HG02763 (cell line): ENCODE measurements at regions not wholly inside any gene's neighbourhood (a gene's known extent, or its start where the extent isn't known, plus 50 kb on each side); places are given as distances from the start of the nearest gene placed in this dataset.

Source experiments
- ATAC-seq: cut with Tn5 transposase; IDR thresholded peaks from one replicate; pipeline ENCODE4 v1.9.1; 2021; ENCODE audit warnings: mild to moderate bottlenecking, moderate library complexity; ENCODE audit not compliant: unreplicated experiment

DNA sequence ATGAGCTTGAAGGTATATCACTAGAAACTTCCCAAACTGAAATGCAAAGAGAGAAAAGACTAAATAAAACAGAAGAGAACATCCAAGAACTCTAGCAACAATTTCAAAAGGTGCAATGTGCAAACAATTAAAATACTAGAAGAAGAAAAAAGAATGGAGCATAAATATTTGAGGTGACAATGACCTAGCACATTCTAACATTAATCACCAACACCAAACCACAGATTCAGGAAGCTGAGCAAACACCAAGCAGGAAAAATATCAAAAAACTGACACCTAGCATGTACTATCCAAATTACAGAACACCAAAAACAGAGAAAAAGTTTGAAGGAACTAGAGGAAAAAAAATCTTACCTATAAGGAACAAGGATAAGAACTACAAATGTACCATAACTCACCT lies 460.8 kb downstream of the IRS1 start:
- no peak for ATAC-seq

DNA sequence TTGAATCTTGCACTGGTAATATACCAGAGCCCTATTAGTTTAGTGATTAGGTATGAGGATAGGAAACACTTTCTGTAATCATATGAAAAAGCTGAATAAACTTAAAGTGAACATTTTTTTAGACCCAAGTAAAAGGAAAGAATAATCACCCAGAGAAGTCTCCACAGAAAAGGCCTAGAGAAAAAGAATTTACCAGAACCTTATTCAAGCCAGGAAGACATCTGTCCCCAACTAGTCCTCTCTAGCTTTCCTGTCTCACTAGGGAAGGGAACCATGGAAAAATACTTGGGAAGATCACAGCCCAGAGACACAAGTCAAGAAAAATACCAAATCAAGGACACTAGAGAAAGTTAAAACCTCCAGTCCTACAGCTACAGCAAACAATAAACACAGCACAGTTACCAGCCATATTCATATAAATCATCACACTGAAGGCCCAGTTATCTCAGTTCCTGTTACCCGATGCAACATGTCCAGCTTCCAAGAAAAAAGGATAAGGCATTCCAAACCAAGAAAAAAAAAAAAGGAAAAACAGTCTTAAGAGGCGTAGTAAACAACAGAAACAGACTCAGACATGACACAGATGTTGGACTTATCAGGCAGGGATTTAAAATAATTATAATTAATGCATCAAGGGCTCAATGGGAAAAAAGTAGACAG lies 461.5 kb downstream of the IRS1 start:
- no peak for ATAC-seq

DNA sequence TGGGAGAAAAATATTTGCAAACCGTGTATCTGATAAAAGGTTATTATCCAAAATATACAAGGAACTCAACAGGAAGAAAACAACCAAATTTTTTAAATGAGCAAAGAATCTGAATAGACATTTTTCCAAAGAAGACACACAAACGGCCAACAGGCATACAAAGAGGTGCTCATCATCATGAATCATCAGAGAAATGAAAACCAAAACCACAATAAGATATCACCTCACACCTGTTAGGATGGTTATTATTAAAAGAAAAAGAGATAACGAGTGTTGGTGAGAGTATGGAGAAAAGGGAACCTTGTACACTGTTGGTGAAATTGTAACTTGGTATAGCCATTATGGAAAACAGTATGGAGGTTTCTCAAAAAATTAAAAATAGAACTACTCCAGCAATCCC lies 463.3 kb downstream of the IRS1 start:
- ATAC-seq, result no peak

DNA sequence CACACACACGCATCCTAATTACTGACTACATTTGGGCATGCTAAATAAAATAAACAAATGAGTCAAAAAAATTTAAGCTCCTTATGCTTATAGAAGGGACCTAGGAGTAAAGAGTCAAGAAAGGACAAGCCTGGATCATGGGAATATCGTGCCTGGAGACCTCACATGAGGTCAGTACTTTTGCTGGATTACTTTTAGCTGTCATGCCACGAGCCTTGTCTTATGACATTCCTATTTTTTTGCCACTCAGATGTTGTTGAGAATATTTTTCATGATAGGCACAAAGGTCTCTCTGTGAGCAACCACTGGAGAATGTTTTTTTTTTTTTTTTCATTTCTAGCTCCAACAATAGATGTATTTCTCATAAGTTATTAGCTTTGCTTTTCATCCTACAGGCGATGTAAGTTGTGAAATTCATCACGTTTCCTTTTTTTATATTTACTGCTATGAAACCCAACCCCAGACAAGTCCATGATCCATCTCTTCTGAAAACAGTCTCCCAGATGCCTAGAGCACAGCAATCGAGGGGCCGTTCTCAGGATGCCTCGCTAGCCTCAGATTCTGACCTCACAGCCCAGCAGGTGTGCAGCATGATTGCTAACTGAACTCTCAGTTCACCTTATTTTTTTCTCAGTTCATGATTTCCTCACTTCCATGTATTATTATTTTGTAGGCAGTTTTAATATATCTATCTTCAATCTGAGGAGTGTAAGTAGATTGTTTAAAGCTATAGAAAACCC lies 464.5 kb downstream of the IRS1 start:
- no peak for ATAC-seq

DNA sequence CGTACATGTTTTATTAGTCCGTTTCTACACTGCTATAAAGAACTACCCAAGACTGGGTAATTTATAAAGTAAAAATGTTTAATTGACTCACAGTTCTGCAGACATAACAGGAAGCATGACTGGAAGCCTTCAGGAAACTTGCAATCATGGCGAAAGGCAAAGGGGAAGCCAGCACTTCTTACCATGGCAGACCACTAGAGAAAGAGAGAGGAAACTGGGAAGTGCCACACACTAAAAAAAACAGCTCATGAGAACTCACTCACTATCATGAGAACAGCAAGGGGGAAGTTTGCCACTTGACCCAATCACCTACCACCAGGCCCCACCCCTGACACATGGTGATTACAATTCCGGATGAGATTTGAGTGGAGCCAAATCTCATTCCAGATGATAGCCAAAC lies 466.2 kb downstream of the IRS1 start:
- ATAC-seq, result no peak

DNA sequence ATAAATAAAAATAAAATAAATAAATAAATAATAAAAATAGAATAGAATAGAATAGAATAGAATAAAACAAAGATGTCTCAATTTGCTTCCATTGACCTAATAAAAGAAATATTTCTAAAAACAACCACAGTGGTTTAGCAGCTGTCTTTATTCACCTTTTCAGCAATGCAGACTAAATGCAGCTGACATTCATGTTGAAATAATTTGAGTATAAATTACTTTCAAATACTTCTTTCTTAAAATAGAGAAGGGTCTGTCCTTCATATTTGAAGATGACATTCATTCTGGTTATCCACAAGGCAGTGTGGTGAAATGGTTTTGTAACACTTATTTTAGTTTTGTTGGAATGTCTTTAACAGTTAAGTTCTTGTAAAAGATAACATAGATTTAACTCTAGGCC lies 469.4 kb downstream of the IRS1 start:
- no peak for ATAC-seq

DNA sequence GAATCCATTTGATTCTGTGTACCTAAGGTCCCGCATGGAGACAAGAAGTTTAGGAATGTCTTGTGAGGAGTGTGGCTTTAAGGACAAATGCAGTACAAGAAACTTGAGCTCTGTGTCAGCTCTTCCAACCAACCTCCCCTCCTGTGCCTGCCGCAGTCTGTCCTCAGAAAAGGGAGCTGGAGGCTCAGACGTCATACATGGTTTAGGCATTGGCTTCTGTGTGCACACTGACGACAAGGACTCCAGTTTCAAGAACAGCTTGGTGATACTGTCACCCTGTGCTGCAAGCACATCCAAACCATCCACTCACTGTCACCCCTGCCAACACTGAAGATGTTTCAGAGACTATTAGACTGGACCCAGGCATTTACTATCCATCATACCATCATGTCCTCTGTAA lies 470.4 kb downstream of the IRS1 start:
- ATAC-seq, result no peak

DNA sequence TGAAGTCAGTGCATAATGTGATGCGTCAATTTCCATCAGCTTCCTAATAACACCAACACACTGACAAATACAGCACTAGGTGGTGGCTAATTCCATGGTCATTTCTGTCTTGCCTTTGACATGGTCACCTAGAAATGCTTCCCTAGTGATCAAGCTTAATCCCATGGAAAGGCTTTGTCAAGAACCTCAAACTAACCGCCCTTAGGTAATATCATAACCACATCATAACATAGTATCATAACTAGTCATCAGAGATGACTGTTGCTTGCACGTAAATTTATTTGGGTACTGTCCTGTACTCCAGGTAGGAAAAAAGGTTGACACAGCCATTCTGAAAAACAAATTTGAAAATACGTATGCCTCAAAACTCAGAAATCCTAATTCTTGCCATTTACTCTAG lies 471.8 kb downstream of the IRS1 start:
- no peak for ATAC-seq

DNA sequence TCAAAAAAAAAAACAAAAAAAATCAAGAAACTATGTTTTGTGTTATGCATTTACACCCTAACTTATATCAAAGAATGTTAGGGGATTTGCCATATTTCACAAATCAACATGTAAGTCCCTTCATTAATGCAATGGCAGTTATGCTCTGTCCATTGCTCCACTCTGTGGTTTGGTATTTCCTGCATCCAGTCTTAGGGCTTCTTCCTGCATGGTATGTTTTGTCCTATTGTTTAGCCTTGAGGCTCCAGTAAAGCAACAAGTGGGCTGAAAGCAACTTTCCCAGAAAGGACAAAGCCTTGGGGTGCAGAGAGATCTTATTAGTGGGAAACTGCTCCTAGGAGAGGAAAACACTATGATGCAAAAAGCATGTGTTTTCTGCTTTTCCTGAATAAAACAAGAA lies 474.1 kb downstream of the IRS1 start:
- no peak for ATAC-seq

DNA sequence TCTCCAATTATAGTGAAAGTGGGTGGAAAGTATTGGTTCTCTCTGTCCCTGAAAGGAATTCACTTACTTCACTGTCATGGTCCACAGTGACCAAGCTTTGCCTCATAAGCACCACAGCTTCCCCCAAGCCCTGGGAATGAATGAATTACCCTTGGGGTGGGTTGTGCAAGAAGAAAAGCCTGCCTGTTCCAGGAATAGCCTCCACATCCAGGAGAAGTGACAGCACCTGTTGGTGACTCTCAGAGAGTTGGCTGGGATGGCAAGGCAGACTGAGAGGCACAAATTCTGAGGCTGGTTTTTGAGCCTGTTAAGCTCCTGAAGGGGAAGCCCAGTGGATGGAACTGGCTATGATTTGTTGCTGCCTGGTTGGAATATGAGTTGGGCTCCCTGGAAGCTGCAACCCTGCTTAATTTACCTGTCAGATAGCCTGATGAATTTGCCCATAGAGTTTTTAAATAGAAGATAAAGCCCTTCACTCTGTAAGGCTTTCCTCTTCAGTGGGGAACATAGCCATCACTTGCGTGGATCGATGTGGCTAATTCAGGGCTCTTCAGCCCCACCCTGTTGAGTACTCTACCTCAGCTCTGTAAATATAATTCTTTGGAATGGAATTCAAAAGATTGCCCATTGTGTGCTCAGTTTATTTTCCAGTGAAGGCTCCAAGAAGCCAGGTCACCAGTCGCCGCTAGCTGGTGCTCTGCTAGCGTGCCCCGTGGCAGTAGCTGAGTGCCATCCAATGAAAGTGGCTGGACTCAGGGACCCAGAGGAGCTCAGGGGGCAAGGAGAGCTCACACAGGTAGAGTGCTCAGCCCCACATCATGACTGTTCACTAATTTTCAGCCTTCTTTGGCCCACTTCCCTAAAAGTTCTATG lies 479.3 kb downstream of the IRS1 start:
- no peak for ATAC-seq

DNA sequence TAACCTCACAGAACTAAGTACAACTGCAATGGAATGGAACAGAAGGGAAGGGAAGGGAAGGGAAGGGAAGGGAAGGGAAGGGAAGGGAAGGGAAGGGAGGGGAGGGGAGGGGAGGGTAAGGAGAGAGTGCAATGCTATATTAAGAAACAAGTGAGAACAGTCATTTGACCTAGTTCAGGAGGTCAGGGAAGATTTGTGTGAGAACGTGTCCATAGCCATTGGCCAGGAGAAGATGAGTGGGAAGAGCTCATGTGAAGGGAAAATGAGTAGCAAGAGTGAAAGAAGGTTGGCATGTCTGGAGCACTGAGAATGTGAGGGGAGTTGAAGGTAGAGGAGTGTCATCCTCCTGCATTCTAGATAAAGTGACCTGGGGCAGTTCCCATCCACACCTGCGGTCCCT lies 481.6 kb downstream of the IRS1 start:
- no peak for ATAC-seq

DNA sequence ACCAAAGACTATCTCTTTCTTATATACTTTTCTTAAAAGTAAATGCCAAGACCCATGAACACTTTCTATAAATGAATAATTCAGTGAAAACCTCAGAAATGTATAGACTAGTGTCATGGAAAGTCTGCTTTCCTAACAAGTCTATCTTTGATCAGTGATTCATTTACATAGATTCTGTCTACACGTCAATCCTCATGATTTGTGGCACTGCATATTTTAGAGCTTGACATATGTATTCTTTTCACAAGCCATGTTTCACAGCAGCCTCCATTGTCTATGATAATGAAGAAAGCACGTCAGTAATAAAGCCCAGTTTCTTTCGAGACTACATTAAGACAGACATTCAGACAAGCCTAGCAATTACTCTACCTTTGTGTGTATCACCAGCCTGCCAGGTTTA lies 486.6 kb downstream of the IRS1 start:
- ATAC-seq, result no peak

DNA sequence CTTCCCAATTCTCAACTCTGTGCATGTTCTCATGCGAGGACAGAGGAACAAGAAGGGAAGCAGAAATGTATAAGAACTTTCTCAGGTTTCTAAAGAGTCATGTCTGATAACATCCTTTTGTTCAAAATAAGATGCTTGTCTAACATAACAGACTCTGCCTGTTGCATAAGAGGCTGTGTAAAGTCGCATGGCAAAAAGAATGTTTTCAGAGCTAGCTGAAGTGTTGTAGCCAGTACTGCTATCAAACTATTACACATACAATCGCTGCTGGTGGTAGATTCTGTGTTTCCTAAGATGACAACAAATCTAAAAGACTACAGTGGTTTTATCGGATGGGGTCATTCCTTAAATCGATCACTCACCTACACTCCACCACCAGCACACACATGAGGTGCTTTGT lies 487.5 kb downstream of the IRS1 start:
- no peak for ATAC-seq

DNA sequence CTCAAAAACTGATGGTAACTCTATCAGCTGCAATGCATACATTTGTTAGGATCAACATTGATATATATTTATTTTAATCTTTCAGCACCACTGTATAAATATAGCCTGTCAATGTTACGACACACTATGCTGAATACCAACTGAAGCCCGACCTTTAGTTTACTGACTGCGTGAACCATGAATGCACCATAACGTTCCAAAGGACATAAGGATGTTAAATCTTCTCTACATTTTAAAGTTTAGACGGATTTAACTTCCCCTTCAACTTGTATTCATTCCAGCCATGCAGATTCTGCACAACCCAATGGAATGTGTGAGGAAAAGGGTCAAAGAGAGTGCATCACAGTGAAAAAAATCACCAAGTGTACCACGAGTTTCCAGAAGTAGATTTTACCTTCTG lies 489.5 kb downstream of the IRS1 start:
- no peak for ATAC-seq

DNA sequence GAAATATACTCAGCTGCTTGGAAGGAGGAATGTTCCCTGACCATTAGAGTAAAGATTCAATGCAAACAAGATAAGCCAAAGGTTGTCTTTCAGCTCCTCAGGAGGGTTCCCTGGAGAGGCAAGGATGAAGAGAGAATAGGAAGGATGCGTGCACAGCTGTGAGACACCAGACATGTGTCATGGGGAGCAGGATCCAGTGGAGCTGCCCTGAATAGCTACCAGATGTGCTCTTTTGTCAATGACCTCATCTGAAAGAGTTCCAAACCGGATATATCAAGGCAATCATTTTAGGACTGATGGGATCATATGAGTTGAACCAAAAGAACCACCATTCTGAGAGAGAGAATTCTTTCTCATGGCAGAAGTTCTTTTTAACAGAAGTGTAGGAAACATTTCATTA lies 490.6 kb downstream of the IRS1 start:
- no peak for ATAC-seq

DNA sequence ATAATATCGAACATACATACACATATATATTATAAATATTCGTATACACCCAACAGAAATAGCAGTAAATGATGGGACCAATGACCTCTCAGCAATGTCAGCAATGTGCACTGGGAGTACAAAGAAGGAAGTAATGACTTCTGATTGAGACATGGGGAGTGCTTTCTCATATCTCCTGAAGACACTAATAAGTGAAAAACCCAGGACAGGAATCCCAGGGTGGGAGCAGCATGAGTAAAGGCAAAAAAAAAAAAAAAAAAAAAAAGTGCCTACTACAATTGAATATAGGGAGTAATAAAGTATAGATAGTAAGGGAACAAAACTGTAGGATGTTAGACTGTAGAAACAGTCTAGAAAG lies 491.3 kb downstream of the IRS1 start:
- no peak for ATAC-seq

DNA sequence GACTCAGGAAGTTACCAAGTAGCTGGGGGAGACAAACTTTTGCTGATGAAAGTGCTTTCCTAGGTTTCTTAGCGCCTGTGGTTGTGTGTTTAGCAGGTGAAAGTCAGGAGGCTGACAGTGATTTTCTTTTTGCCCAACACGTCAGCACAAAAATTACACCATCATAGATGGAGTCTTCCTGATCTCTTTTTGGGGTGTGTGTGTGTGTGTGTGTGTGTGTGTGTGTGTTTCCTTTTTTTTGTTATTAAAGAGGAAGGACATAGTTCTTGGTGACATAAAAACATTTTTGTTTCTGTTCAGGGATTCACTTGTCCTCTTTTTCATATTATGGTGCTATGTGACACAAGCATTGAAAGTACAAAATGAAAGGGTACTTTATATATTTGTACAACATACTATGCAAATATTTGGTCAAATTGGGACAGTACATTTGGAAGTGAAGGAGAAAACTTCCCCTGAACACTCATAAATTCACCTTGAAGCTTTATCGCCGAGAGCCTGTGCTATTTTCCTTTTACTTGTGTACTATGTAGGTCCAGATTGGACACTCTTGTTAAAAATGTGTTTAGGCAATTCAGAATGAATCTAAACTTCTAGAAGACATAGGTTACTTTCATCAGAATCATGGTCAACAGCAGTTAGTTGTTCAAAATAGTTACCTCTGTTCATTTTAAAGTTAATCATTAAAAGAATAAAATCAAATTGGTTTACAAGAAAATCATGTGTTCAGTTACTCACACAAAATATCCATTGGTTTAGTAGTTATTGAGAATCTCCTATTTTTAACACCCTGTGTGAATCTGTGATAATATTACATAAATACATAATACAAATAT lies 491.9 kb downstream of the IRS1 start:
- no peak for ATAC-seq

DNA sequence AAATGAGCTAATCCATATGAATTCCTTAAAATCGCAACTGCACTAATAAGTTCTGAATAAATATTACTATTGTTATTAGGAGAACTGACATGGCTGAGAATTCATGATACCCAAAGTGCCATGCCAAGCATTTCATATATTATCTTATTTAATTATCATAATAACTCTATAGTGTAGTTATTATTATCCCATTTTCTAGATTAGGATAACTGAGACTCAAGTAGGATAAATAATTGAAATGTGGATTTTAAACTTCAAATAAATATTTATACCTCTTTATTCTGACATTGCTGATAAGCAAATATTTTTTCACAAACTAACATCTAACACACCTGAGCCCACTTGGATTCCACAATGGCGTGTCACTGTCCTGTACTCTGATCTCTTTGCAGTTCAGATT lies 492.7 kb downstream of the IRS1 start:
- no peak for ATAC-seq

DNA sequence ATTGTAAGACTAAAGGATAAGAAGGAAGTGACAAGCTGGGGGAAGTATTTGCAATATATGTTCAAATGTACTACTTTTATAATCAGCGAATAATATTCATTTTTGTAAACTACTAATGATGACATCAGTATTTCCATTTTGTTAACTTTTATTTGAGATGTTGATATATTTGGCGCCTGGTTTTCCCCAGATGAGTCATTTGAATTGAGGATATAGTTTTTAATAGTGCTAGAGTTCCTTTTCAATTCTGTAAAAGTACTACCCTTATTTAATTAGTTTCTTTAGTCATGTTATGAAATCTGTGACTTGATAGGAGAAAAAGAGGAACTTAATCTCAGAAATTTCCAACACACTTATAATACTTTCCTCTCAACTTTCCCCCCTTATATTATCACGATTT lies 495.3 kb downstream of the IRS1 start:
- no peak for ATAC-seq

DNA sequence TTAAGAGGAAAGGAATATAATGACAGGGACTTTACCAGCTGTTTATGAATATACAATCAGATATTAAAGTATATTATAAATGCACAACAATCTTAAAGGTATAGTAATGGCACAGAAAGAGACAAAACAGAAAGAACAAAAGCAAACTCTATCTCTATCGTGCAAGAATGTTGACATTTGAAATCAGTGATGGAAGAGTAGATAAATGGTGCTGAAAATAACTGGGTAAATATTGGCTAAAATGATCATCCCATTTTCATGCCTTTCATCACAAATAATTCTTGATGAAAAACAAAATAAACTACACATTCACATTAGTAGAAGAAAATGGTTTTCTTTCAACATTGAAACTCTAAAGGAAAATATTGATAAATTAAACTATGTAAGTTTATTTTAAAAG lies 495.9 kb downstream of the IRS1 start:
- ATAC-seq, result no peak

DNA sequence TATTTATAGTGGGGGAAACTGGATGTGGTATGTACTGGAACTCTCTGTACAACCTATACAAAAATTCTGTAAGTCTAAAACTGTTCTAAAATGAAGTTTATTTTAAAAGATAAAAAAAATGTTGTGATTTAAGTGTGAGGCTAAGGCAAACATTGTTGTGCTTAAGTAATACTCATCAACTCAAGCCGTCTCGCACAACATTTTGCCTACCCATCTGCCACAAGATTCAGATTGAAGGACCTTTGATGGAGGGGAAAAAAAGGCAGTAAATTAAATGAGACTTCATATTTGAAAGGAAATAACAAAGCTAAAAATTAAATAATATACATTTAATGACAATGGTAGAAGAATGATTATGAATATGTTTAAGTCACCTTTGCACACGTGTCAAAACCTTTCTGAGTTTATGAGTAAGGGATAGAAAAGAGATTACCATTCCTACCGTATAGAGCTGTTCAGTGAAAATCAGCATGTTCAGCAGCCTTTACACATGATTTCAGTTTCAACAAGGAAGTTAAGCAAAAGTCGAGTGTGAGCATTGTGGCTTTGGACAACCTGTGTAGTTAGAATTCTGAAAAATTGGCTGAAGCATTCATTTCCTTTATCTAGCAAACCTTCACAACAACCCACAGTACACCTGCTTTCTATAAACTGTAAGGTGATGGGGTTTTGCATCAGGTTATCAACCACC lies 499.3 kb downstream of the IRS1 start:
- no peak for ATAC-seq
